ENCODE measurements at regions not wholly inside any gene's neighbourhood (a gene's known extent, or its start where the extent isn't known, plus 50 kb on each side); places are given as distances from the start of the nearest gene placed in this dataset.

DNA sequence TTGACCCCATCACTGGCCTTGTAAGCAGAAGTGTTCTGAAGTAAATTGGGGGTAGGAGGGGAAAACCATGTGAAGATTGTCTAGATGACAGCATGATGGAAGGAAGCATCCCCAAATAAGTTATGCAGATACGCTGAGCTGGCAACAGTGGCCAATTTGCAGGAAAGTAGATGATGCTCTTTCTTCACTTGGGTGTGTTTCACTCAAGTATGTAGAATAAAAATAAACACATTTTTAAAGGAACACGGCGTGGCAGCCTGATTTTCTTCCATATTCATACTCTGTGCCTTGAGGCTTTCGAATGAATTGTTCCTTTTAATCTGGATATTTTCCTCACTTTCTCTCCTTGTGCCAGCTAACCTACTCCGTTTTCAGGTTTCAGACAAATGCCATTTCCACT is 295.5 kb upstream of the DPYD start:
- Histone ChIP-seq H3K9me3 (no peaks in the 10 kb centered on the region), H3K4me2 (no peak overlapping the region), H3K27ac (no peak overlapping the region), H3K4me1 (peaks cover 16% of the 10 kb centered on the region), H3K4me3 (no peak overlapping the region)
- CTCF ChIA-PET, result no interaction called here
- TF ChIP-seq MAFK (IDR thresholded peaks at IDR 0.05; ENCODE audit: partially characterized antibody), result peak; percentile 10
- no peak for TF ChIP-seq NR3C1 (IDR thresholded peaks at IDR 0.05)
- ATAC-seq (no peak), FAIRE-seq (no peak), DNase-seq (ENCODE audit: low read depth in 1 of 2, low spot score in 1 of 2) (no peak)
- 90% methylated on average over 5 of the region's 5 CpGs for WGBS (ENCODE audit: missing lambda C conversion rate)
- POLR2A ChIA-PET, result no interaction called here

DNA sequence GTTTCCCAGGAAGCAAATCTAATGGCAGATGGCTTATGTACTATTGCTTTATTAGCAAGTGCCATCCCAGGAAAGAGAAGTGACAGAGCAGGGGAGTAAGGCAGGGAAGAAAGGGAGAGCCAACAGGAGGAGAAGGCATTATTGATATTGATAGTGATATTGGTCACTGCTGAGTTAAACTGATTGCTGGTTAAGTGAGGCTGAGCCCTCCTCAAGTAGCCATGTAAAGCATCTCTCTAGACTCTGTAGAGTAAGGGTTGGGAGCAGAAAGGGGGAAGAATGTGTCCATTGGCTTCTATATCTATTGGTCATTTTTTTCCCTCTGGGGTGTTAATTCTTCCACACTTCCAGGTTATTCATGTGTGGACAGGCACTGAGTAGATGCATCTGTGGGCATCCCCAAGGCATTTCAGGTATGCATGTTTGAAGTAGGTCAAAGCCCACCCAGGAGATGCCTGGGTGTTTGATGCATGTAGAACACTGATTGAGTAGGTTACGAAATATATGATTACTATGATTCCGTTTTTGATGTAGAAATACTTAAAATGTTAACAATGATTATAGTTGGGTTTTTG is 290.5 kb upstream of the DPYD start:
- FAIRE-seq (no peak), DNase-seq (ENCODE audit: low read depth in 1 of 2, low spot score in 1 of 2) (peak in 1 of 2 experiments; percentile 6), ATAC-seq (peak in 1 of 2 experiments; percentile 61; a peak in 4 of 6 replicates)
- ChIA-PET CTCF (no interaction called here), POLR2A (no interaction called here)
- peak overlapping the region; percentile 82 to 88; a peak in 5 of 6 replicates for H3K27ac ChIP-seq
- H3K4me1 ChIP-seq, result peaks cover 21% of the 10 kb centered on the region
- peak overlapping the region; percentile 98 for H3K4me2 ChIP-seq
- peak overlapping the region; percentile 48 for H3K4me3 ChIP-seq
- H3K9me3 ChIP-seq, result no peaks in the 10 kb centered on the region
- no peak for TF ChIP-seq HDAC2 (IDR thresholded peaks at IDR 0.05)
- TF ChIP-seq ZSCAN20 (CRISPR knock-in tag; IDR thresholded peaks at IDR 0.05), result no peak
- no peak for TF ChIP-seq ESRRA (IDR thresholded peaks at IDR 0.05; ENCODE audit: borderline replicate concordance, low read length)
- no peak for TF ChIP-seq FOSB (CRISPR knock-in tag; IDR thresholded peaks at IDR 0.05)
- TF ChIP-seq EHF (CRISPR knock-in tag; IDR thresholded peaks at IDR 0.05), result no peak
- TF ChIP-seq, protein P1, sequence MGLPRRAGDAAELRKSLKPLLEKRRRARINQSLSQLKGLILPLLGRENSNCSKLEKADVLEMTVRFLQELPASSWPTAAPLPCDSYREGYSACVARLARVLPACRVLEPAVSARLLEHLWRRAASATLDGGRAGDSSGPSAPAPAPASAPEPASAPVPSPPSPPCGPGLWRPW (IDR thresholded peaks at IDR 0.05), result no peak
- TF ChIP-seq JUNB (IDR thresholded peaks at IDR 0.05), result no peak
- 66% methylated on average over 2 of the region's 2 CpGs for WGBS (ENCODE audit: missing lambda C conversion rate)

DNA sequence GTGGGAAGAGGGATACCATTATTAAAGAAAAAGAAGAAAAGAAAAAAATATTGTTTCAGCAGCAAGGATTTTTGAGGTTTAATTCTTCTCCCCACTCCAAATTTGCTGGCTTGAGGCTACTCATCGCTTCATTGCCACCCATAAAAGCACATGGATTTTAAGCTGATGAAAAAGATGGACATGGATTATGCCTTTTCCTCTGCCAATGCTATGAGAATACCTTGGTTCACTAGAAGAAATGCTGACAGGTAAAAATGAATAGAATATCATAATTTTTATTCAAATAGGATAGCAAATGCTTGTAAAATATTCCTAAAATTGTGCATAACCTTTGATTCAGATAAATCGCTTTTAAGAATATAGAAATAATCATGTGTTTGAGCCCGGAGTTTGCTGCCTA is 289.7 kb upstream of the DPYD start:
- FAIRE-seq, result no peak
- H3K27ac ChIP-seq, result peak overlapping the region; percentile 82 to 88
- DNase-seq (ENCODE audit: low read depth in 1 of 2, low spot score in 1 of 2), result no peak
- ATAC-seq, result peak in 1 of 2 experiments; percentile 56; a peak in 3 of 6 replicates
- peaks cover 21% of the 10 kb centered on the region for H3K4me1 ChIP-seq
- ChIA-PET CTCF (interaction anchor here (0.7 kb wide), 1 partner anchor 30 kb away, joined by 3 read pairs; no protein-coding TSS in a partner anchor), POLR2A (interaction anchor here (0.9 kb wide), 1 partner anchor 124 kb away, joined by 3 read pairs; no protein-coding TSS in a partner anchor)
- no peak for TF ChIP-seq JUNB (IDR thresholded peaks at IDR 0.05)
- no peak for TF ChIP-seq NPAS2 (CRISPR knock-in tag; IDR thresholded peaks at IDR 0.05; ENCODE audit: borderline replicate concordance)
- peak; percentile 55 for TF ChIP-seq MAFK (IDR thresholded peaks at IDR 0.05; ENCODE audit: partially characterized antibody)
- TF ChIP-seq, protein P1 (IDR thresholded peaks at IDR 0.05), result no peak
- no peaks in the 10 kb centered on the region for H3K9me3 ChIP-seq
- H3K4me2 ChIP-seq, result peak overlapping the region; percentile 98
- WGBS (ENCODE audit: missing lambda C conversion rate), result 47% methylated on average over 3 of the region's 3 CpGs
- H3K4me3 ChIP-seq, result peak overlapping the region; percentile 48

DNA sequence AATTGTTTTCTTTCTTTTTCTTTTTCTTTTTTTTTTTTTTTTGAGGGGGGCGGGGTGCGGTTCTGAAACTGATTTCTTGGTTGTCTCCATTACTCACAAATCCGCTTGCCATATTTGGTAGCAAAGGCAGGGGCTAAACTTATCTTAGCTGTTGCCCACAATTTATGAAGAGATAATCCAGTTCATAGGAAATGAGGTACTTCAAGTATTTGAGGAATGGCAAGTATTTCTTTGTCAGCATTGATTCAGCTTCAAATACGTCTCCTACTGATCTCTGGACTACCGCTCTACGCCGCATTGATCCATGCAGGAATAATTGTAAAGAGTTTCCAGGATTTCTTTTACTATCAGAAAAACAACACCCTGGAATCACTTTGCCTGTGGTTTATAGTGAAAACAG is 289.2 kb upstream of the DPYD start:
- POLR2A ChIA-PET, result interaction anchor here (0.7 to 0.9 kb wide), 3 partner anchors 114 to 123 kb away, joined by 3 read pairs; no protein-coding TSS in a partner anchor
- ATAC-seq (peak; percentile 68 to 95; a peak in 5 of 6 replicates), FAIRE-seq (no peak)

More for the DNA sequence above, 289.2 kb upstream of the DPYD start:
- CTCF ChIA-PET, result interaction anchor here (0.7 kb wide), 1 partner anchor 30 kb away, joined by 3 read pairs; no protein-coding TSS in a partner anchor
- Histone ChIP-seq H3K9me3 (no peaks in the 10 kb centered on the region), H3K4me3 (peak overlapping the region; percentile 48), H3K4me2 (peak overlapping the region; percentile 98), H3K4me1 (peaks cover 21% of the 10 kb centered on the region), H3K27ac (peak overlapping the region; percentile 82 to 88)
- peak; percentile 9 to 81 for DNase-seq (ENCODE audit: low read depth in 1 of 2, low spot score in 1 of 2)
- no peak for TF ChIP-seq CHD2 (IDR thresholded peaks at IDR 0.05; ENCODE audit: low read length, partially characterized antibody)
- TF ChIP-seq RAD21 (conservative IDR thresholded peaks at IDR 0.05 in 1 of 2, IDR thresholded peaks at IDR 0.05 in 1 of 2), result 0 out of 5 replicates have a peak, but pooled peaks of 1 of the 2 experiments have one; percentile 1
- TF ChIP-seq, protein P2, sequence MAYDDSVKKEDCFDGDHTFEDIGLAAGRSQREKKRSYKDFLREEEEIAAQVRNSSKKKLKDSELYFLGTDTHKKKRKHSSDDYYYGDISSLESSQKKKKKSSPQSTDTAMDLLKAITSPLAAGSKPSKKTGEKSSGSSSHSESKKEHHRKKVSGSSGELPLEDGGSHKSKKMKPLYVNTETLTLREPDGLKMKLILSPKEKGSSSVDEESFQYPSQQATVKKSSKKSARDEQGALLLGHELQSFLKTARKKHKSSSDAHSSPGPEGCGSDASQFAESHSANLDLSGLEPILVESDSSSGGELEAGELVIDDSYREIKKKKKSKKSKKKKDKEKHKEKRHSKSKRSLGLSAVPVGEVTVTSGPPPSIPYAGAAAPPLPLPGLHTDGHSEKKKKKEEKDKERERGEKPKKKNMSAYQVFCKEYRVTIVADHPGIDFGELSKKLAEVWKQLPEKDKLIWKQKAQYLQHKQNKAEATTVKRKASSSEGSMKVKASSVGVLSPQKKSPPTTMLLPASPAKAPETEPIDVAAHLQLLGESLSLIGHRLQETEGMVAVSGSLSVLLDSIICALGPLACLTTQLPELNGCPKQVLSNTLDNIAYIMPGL (CRISPR knock-in tag; IDR thresholded peaks at IDR 0.05; ENCODE audit: borderline replicate concordance), result no peak
- TF ChIP-seq MYC (IDR thresholded peaks at IDR 0.05; ENCODE audit: borderline replicate concordance, low read length), result no peak
- peak; percentile 76; the same call in 1 of the 2 replicates for TF ChIP-seq GATA3 (IDR thresholded peaks at IDR 0.05; ENCODE audit: borderline replicate concordance)
- no peak for TF ChIP-seq HDAC2 (IDR thresholded peaks at IDR 0.05)
- no peak for TF ChIP-seq ZFP36 (IDR thresholded peaks at IDR 0.05; ENCODE audit: borderline replicate concordance, partially characterized antibody)
- TF ChIP-seq RFX5 (IDR thresholded peaks at IDR 0.05), result no peak
- TF ChIP-seq, protein P1 (IDR thresholded peaks at IDR 0.05), result no peak
- TF ChIP-seq, protein P3, sequence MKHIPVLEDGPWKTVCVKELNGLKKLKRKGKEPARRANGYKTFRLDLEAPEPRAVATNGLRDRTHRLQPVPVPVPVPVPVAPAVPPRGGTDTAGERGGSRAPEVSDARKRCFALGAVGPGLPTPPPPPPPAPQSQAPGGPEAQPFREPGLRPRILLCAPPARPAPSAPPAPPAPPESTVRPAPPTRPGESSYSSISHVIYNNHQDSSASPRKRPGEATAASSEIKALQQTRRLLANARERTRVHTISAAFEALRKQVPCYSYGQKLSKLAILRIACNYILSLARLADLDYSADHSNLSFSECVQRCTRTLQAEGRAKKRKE (CRISPR knock-in tag; IDR thresholded peaks at IDR 0.05; ENCODE audit: low read depth), result no peak
- no peak for TF ChIP-seq FOSB (CRISPR knock-in tag; IDR thresholded peaks at IDR 0.05)
- TF ChIP-seq KDM1A (IDR thresholded peaks at IDR 0.05; ENCODE audit: low read depth), result no peak
- 0 out of 5 replicates have a peak, but pooled peaks of 1 of the 2 experiments have one; percentile 19 for TF ChIP-seq JUN (IDR thresholded peaks at IDR 0.05)
- TF ChIP-seq EP300 (IDR thresholded peaks at IDR 0.05), result peak in 1 of 2 experiments; percentile 22; a peak in 1 of 5 replicates
- 1% methylated on average over 7 of the region's 7 CpGs for WGBS (ENCODE audit: missing lambda C conversion rate)
